NCI-H748 (cell line): ENCODE measurements at regions not wholly inside any gene's neighbourhood (a gene's known extent, or its start where the extent isn't known, plus 50 kb on each side); places are given as distances from the start of the nearest gene placed in this dataset.

ENCODE experiments used
- DNase-seq: peaks from one replicate; lab custom pipeline; 2025; ENCODE audit not compliant: unreplicated experiment; lab: John Stamatoyannopoulos, UW

DNA sequence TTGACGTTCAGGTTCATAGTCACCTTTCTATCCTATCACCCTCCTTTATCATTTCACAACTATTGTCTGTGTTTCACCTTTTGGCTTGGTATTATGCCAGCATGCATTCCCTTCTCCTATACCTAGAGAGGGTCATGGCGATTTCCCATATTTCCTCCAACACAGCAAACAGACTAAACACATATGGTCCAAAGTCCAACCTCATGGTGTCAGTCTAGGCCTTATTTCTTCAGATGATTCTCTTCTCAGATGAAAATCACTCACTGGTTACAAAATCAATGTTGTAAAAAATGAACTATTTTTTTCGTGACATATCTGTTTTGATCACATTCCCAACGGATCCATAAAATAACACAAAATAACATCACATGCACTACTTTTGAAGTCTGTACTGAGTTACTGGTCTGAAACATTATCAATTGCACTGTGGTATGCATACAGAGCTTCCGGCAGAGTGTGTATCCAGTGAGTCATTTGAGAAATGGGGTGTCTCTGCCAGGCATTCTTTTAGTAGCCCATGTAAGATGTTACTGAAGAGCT lies 204.8 kb upstream of the GALNT5 start:
- DNase-seq: no peak

GRCh38 chr2:157053876-157054275 lies 203.6 kb upstream of the GALNT5 start:
- DNase-seq: no peak

DNA sequence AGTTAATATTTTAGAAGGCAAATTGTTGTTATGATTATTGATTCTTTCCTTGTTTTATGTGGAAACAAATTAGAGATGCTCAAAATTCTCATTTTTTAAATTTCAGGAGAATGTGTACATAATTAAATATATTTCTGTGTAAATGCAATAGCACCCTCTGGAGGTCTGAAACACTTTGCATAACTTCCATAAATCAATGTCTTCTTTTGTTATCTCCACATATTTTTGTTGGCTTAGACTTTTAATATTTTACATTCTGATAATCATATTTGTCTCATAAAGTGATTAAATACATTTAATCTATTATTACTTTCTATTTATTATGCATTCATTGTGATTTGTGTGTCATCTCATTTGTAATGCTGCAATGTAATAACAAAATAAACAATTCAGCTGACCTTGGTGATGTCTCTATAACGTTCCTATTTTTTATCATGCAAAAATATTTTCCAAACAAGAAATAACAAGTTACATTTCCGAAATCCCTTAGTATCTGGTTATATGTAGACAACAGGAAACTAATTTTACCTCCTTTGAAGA lies 201.8 kb upstream of the GALNT5 start:
- DNase-seq: peak; percentile 61

GRCh38 chr2:157056200-157056676 lies 201.3 kb upstream of the GALNT5 start:
- peak; percentile 44 for DNase-seq

GRCh38 chr2:157058161-157058560 lies 199.3 kb upstream of the GALNT5 start:
- DNase-seq: no peak

- no peak for DNase-seq
Measured at GRCh38 chr2:157059036-157059435, 198.5 kb upstream of the GALNT5 start.

DNA sequence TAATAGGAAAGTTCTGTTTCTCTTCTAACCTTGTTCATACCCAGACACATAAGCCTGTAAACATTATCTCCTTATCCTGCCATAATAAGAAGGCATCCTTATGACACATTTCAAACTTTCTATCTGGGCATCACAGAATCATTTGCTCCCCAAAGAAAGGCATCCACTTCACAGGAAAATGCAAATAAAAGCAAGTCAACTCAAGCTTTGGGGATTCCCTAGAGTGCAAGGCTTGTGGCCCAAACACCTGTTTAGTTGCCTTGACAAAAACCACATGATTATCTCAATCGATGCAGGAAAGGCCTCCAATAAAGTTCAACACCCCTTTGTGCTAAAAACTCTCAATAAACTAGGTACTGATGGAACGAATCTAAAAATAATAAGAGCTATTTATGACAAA lies 195.7 kb upstream of the GALNT5 start:
- no peak for DNase-seq

DNA sequence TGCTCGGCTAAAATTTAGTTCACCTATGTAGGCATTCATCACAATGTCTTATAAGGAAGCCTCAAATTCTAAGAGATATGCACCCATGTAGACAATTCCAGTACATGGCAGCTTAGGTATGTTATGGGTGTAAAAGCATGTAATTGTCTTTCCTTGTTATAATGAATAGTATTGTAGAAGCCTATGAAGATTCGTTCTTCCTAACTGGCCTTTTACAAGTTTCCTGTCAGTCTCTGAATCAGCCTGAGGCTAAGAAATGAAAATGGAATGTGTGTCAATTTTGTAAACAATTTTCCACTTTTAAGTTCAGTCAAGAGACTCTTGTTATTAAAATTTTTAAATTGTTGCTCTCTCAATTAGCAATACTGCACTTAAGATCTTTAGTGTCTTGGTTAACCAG lies 189.9 kb upstream of the GALNT5 start:
- DNase-seq: no peak

- no peak for DNase-seq
Measured at GRCh38 chr2:157068237-157068636, 189.3 kb upstream of the GALNT5 start.

GRCh38 chr2:157075924-157076323 lies 181.6 kb upstream of the GALNT5 start:
- DNase-seq: no peak

- no peak for DNase-seq
Measured at GRCh38 chr2:157076526-157077161, 180.9 kb upstream of the GALNT5 start.

GRCh38 chr2:157077753-157078350 lies 179.7 kb upstream of the GALNT5 start:
- peak; percentile 39 for DNase-seq

GRCh38 chr2:157082950-157083349 lies 174.6 kb upstream of the GALNT5 start:
- no peak for DNase-seq

GRCh38 chr2:157085522-157085921 lies 172.0 kb upstream of the GALNT5 start:
- no peak for DNase-seq

DNA sequence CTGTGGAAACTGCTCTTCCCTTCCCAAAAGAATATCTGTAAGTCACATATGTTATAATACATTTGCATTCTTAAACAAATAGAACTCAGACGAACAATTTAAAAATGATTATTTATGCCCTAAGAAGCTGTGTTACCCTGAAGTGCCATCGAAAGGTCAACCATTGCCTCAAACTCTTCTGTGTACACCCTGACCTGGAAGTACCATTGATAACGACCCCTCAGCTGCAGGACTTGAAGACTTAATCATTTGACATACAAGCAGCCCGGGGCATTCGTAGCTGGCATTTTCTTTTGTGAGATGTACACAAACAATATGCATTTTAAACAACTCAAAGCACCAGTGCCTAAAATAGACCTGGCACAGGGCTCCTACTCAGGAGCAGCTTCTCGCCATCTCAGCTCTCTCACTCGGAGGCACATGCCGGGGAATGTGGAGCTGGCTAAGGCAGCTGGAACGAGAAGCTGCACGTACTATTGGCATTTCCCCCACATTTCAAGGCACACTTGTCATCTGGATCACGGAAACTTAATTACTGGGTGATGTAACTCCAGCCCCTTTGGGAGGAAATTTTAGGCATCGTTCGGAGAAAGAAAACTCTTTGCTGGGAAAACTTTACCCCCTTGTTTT lies 170.0 kb upstream of the GALNT5 start:
- DNase-seq: no peak

GRCh38 chr2:157093666-157094065 lies 163.8 kb upstream of the GALNT5 start:
- DNase-seq: no peak

GRCh38 chr2:157105372-157105771 lies 152.1 kb upstream of the GALNT5 start:
- DNase-seq: no peak

- no peak for DNase-seq
Measured at GRCh38 chr2:157106950-157107349, 150.6 kb upstream of the GALNT5 start.

- DNase-seq: no peak
Measured at GRCh38 chr2:157107460-157107859, 150.0 kb upstream of the GALNT5 start.

DNA sequence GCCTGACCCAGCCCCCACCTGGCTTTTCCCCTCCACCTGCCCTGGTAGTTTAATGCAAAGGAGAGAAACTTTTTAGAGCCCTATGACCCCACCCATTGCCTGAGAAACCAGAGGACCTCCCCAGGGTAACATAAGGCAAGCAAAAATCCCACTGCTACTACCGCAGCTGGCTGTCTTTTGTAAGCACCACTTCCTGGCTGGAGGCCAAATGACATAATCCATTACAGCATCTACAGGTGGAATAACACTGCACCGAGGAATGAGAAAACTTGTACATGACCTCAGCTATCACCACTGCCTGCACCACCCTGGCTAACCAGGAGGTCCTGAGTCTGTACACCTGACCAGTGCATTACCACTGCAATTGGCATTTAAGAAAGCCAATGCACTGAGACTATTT lies 149.6 kb upstream of the GALNT5 start:
- peak; percentile 91 for DNase-seq

GRCh38 chr2:157122776-157123175 lies 134.7 kb upstream of the GALNT5 start:
- DNase-seq: no peak

DNA sequence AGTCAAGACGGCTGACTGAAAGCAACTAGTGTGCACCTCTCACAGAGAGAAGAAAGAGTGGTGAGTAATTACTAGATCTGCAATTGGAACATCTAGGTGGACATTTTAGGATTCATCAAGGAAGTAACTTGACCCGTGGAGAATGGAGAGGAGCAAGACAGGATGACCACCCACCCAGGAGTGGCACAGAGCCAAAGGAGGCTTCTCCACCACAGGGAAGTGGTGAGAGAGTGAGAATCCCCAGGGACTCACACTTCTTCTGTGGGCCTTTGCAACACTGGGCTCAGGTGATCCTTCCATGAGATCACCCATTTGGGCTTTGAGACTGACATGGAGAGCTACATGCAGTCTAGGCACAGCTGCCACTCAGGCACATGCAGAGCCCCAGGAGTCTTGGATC lies 132.8 kb upstream of the GALNT5 start:
- DNase-seq: no peak
